HG03135 (cell line): ENCODE measurements at regions not wholly inside any gene's neighbourhood (a gene's known extent, or its start where the extent isn't known, plus 50 kb on each side); places are given as distances from the start of the nearest gene placed in this dataset.

ENCODE experiments used
- ATAC-seq: cut with Tn5 transposase; IDR thresholded peaks from one replicate; pipeline ENCODE4 v1.9.1; 2021; ENCODE audit warnings: mild to moderate bottlenecking, moderate library complexity; ENCODE audit not compliant: unreplicated experiment

GRCh38 chr11:19597876-19598275 is 114.8 kb upstream of the NAV2 start:
- ATAC-seq: no peak

- ATAC-seq: no peak
Measured at GRCh38 chr11:19597206-19597605, 115.4 kb upstream of the NAV2 start.

DNA sequence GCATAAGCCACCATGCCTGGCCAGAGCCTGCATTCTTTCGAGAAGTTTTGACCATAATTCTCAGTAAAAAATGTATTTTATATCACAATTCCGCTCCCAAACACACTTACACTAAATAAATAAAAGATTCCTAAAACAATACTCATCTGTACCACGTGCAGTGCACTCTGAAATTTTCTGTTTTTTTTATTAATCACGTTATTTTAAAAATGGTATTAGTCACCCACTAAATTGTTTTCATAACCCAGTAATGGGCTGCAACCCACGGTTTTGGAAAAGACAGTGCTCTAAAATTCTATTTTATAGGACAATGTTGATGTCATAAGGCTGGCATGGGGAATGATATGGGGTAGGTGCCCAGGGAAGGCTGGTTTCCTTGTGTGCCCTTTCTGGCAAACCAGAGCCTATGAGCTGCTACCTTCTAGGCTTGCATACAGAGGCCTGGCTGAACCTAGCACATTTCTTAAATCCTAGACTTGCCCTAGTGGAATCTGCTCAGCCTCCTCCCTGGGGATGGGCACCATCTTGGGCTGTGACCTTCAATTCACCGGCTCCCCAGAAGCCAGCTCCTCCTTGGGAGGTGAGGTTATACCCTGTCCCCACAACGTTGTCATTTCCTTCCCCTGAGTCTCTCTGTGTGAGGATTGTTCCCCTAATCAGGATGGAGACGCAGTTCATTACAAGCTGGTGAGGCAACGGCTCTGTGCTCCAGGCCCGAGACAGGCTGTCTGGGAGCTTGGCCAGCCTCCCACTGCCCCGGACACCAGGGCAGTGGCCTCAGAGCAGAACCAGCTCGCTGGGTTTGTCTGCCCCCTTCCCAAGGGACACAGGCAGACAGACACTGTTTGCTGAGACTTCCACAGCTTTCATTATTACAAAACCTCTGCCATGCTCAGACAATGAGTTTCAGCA is 116.5 kb upstream of the NAV2 start:
- ATAC-seq: no peak

DNA sequence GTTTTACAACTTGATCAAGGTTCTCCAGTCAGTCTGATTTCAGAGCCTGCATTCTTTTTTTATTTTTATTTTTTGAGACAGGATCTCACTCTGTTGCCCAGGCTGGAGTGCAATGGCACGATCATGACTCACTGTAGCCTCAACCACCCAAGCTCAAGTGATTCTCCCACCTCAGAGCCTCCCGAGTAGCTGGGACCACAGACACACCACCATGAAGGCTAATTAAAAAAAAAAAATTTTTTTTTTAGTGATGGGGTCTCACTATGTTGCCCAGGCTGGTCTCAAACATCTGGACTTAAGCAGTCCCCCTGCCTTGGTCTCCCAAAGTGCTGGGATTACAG is 117.2 kb upstream of the NAV2 start:
- ATAC-seq: no peak

DNA sequence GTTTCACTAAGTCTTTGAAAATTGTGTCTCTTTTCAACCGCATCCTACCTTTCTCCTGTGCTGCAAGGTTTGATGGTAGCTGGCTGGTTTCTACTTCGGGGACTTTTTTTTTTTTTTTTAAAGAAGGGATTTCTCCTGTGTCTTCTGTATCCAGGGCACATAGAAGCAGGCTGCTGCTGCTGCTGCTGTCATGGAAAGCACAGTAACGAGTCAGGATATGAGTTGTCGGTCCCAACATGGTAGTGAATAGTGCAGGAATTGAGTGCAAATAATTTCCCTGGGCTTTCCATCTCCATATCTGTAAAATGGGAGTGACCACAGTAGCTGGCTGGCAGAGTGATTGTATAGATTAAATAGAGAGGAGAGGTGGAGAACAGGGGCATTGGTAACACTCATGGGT is 118.3 kb upstream of the NAV2 start:
- no peak for ATAC-seq

DNA sequence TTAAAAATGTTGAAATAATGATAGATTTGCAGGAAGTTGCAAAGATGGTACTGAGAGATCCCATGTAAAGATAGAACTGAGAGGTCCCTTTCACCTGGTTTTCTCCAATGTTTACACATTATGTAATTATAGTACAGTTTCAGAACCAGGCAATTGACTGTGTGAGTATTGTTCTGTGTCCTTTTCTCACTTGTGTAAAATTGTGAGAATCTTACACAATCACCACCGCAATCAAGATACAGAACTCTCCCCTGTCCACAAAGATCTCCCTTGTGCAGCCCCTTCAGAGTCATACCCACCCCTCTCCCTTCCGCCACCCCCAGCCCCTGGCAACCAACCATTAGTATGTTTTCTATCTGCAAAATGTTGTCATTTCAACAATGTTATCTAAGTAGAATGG is 119.8 kb upstream of the NAV2 start:
- ATAC-seq: no peak

GRCh38 chr11:19589567-19590260 is 122.9 kb upstream of the NAV2 start:
- no peak for ATAC-seq

- ATAC-seq: no peak
Measured at GRCh38 chr11:19587979-19588378, 124.7 kb upstream of the NAV2 start.

- no peak for ATAC-seq
Measured at GRCh38 chr11:19580646-19581045, 132.0 kb upstream of the NAV2 start.

- ATAC-seq: no peak
Measured at GRCh38 chr11:19579957-19580356, 132.7 kb upstream of the NAV2 start.

- no peak for ATAC-seq
Measured at GRCh38 chr11:19578871-19579270, 133.8 kb upstream of the NAV2 start.

- ATAC-seq: no peak
Measured at GRCh38 chr11:19577976-19578619, 134.5 kb upstream of the NAV2 start.

DNA sequence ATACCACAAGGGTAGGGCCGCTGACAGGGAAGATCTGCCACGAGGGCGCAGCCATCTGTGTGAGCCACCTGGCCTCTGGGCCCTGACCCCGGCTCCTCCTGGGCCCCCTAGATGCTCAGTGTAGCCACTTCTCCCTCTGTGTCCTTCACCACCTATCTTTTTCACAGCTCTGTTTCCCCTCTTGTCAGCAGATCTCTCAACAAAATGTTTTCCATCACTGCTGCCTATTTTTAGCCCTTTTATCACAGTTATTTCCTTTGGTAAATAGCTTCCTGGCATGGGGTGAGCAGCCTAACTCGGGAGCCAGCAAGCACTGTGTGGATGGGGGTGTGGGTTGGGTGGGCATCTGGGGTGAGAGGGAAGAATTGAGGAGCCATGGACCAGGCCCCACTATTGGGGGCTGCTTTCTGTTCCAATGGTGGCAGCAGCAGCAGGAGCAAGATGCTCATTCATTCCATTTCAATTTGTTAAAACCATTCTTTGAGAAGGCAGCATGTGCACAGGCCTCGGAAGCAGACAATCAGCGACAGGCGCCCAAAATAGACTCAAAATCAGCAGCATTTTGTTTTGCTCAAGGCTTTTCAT is 135.2 kb upstream of the NAV2 start:
- no peak for ATAC-seq

- no peak for ATAC-seq
Measured at GRCh38 chr11:19576903-19577302, 135.7 kb upstream of the NAV2 start.

DNA sequence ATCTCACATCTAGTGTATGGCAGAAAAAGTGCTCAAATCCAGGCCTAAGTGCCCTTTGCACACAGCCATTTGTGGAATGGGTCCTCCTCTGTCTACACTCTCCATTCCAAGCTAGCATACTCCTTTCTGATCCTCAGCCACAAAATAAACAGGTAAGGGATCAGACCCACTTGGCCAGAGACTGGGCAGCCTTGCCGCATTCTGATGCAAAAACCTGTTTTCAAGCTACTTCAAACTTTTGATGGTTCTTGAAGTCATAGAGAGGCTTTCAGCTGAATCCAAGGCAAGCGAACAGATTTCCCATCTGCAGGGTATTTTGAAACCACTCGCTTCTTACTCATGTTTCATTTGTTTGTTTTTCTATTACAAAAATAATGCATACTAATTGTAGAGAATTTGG is 136.6 kb upstream of the NAV2 start:
- ATAC-seq: no peak

GRCh38 chr11:19574916-19575315 is 137.7 kb upstream of the NAV2 start:
- no peak for ATAC-seq

DNA sequence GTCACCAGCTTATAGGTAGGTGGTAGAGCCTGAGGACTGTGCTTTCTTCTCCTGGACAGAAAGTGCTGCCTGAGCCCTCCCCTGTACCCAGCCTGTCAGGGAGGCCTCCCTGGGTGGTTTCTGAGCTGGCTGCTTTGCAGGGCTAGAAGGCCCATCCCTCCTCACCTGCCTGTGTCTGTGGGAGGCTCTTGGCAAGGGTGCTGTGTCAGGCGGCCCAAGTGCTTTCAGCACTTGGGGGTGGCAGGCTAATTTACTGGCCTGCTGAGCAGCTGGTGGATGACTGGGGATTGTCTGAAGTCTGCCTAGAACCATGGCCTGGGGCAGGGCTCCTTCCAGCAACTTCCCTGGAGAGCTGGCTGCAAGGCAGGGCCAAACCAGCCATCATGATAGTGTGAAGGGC is 139.0 kb upstream of the NAV2 start:
- no peak for ATAC-seq

DNA sequence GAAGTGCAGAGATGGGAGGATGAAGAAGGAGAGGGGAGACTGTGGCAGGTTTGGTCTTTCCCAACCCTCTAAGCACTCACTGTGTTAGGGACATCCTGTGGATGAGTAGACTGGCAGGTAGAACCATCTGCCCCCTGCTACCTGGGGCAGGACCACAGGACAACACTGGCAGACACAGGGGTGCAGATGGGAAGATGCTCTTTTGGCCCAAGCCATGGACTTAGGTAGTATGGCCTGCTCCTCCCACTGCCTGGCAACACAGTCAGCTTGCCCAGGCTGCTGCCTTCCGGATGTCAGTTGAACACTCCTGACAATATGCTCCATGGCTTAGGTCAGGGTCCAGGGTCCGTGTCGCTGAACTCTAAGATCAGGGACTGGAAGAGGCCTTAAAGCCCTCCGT is 140.7 kb upstream of the NAV2 start:
- ATAC-seq: no peak

- no peak for ATAC-seq
Measured at GRCh38 chr11:19570889-19571288, 141.7 kb upstream of the NAV2 start.

GRCh38 chr11:19567996-19568395 is 144.6 kb upstream of the NAV2 start:
- no peak for ATAC-seq

- no peak for ATAC-seq
Measured at GRCh38 chr11:19566583-19567379, 145.9 kb upstream of the NAV2 start.
